ENCODE measurements at regions not wholly inside any gene's neighbourhood (a gene's known extent, or its start where the extent isn't known, plus 50 kb on each side); places are given as distances from the start of the nearest gene placed in this dataset.

DNA sequence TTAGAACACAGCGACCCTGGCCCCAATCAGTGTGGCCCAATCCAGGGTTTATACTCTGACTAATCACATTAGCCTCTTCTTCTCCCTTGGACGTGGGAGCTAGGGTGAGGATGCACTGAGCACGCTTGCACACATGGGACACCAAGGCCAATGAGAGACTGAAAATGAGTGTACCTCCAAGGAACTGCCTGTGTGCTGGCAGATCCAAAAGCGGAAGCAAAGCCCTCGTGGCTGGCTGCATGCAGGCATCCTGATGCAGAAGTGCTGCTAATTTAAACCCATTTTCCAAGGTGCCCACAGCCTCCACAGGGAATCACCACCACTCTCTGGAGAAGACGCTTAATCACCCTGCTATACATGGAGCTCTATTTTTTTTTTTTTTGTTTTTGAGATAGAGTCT is 375.3 kb upstream of the XYLT1 start:
- DNase-seq (ENCODE audit: unreplicated experiment), result no peak
- H3K4me1 Mint-ChIP-seq (ENCODE audit: insufficient read depth, unreplicated experiment), result no peaks in the 10 kb centered on the region
- intact Hi-C loops (cut with micrococcal nuclease), result no loop called here
- ChIA-PET CTCF (no interaction called here), POLR2A (no interaction called here)
- no TSS peak for BruUV-seq (replicated peaks)
- H3K27me3 Mint-ChIP-seq (ENCODE audit: insufficient read depth, unreplicated experiment), result no peaks in the 10 kb centered on the region
- no peak overlapping the region for H3K4me3 Mint-ChIP-seq (ENCODE audit: unreplicated experiment)
- TF ChIP-seq, protein P1, sequence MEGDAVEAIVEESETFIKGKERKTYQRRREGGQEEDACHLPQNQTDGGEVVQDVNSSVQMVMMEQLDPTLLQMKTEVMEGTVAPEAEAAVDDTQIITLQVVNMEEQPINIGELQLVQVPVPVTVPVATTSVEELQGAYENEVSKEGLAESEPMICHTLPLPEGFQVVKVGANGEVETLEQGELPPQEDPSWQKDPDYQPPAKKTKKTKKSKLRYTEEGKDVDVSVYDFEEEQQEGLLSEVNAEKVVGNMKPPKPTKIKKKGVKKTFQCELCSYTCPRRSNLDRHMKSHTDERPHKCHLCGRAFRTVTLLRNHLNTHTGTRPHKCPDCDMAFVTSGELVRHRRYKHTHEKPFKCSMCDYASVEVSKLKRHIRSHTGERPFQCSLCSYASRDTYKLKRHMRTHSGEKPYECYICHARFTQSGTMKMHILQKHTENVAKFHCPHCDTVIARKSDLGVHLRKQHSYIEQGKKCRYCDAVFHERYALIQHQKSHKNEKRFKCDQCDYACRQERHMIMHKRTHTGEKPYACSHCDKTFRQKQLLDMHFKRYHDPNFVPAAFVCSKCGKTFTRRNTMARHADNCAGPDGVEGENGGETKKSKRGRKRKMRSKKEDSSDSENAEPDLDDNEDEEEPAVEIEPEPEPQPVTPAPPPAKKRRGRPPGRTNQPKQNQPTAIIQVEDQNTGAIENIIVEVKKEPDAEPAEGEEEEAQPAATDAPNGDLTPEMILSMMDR (IDR thresholded peaks at IDR 0.05; ENCODE audit: unreplicated experiment), result no peak
- H3K27ac Mint-ChIP-seq (ENCODE audit: low read depth, unreplicated experiment), result no peak overlapping the region
- peaks cover 9% of the 10 kb centered on the region for H3K9me3 Mint-ChIP-seq (ENCODE audit: unreplicated experiment)
- H3K36me3 Mint-ChIP-seq (ENCODE audit: insufficient read depth, unreplicated experiment), result no peaks in the 10 kb centered on the region

DNA sequence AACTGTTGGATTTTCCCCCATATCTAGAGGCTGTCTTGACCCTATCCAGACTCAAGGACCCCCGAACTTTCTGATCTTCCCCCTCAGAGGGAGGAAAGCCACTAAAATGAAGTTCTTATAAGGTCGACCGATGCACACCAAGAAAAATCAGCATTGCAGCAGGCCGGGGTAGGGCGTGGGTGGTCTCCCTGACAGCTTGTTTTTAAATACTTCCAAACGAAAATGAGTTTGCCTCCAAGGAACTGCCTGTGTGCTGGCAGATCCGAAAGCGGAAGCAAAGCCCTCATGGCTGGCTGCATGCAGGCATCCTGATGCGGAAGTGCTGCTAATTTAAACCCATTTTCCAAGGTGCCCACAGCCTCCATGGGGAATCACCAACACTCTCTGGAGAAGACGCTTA is 374.3 kb upstream of the XYLT1 start:
- TF ChIP-seq, protein P1 (IDR thresholded peaks at IDR 0.05; ENCODE audit: unreplicated experiment), result no peak
- no peak overlapping the region for H3K27ac Mint-ChIP-seq (ENCODE audit: low read depth, unreplicated experiment)

DNA sequence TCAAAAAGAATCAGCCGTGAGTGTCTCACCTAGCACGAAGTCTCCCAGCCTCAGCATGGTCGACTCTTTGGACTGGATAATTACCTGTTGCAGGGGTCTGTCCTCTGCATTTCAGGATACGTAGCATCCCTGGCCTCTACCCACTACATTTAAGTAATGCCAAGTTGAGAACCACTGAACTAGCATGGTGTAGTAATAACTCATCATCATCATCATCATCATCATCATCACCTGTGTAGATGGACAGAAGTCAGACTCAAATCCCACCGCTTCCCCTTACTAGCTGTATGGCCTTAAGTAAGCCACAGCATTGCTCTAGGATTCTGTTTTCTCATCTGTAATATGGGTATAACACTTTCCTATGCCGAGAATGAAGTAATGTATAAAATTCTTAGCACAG is 373.1 kb upstream of the XYLT1 start:
- no peaks in the 10 kb centered on the region for H3K4me1 Mint-ChIP-seq (ENCODE audit: insufficient read depth, unreplicated experiment)
- no peak for DNase-seq (ENCODE audit: unreplicated experiment)
- no peak overlapping the region for H3K27ac Mint-ChIP-seq (ENCODE audit: low read depth, unreplicated experiment)
- H3K4me3 Mint-ChIP-seq (ENCODE audit: unreplicated experiment), result no peak overlapping the region
- BruUV-seq (replicated peaks), result no TSS peak
- ChIA-PET POLR2A (no interaction called here), CTCF (interaction anchor here (0.6 kb wide), 1 partner anchor 30 kb away, joined by 6 read pairs; no protein-coding TSS in a partner anchor)
- intact Hi-C loops (cut with micrococcal nuclease), result no loop called here
- peaks cover 7% of the 10 kb centered on the region for H3K9me3 Mint-ChIP-seq (ENCODE audit: unreplicated experiment)
- H3K36me3 Mint-ChIP-seq (ENCODE audit: insufficient read depth, unreplicated experiment), result no peaks in the 10 kb centered on the region
- TF ChIP-seq, protein P1 (IDR thresholded peaks at IDR 0.05; ENCODE audit: unreplicated experiment), result no peak
- no peaks in the 10 kb centered on the region for H3K27me3 Mint-ChIP-seq (ENCODE audit: insufficient read depth, unreplicated experiment)

More for the DNA sequence above, 374.3 kb upstream of the XYLT1 start:
- H3K4me3 Mint-ChIP-seq (ENCODE audit: unreplicated experiment), result no peak overlapping the region
- no peaks in the 10 kb centered on the region for H3K36me3 Mint-ChIP-seq (ENCODE audit: insufficient read depth, unreplicated experiment)
- intact Hi-C loops (cut with micrococcal nuclease), result no loop called here
- H3K4me1 Mint-ChIP-seq (ENCODE audit: insufficient read depth, unreplicated experiment), result no peaks in the 10 kb centered on the region
- H3K9me3 Mint-ChIP-seq (ENCODE audit: unreplicated experiment), result peaks cover 9% of the 10 kb centered on the region
- BruUV-seq (replicated peaks), result no TSS peak
- DNase-seq (ENCODE audit: unreplicated experiment), result no peak
- CTCF ChIA-PET, result no interaction called here
- H3K27me3 Mint-ChIP-seq (ENCODE audit: insufficient read depth, unreplicated experiment), result no peaks in the 10 kb centered on the region
- POLR2A ChIA-PET, result no interaction called here

DNA sequence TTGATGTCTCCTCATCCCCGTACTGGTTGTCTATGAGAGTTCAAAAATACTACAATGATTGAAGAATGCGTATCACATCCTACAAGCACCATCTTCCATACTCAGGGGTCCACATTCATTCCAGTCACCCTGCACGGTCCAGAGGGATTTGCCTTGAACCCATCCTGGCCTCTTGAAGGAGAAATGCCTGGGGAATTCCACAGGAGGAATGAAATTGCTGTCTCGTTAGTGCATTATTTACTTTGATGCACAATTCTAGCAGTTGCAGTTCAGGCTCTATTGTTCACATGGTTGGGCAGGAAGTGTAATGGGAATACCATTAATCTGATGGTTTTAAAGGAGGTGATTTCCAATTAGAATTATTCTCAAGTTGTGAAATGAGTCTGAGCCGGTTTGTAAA is 369.1 kb upstream of the XYLT1 start:
- no TSS peak for BruUV-seq (replicated peaks)
- H3K9me3 Mint-ChIP-seq (ENCODE audit: unreplicated experiment), result peaks cover 6% of the 10 kb centered on the region
- H3K36me3 Mint-ChIP-seq (ENCODE audit: insufficient read depth, unreplicated experiment), result no peaks in the 10 kb centered on the region
- TF ChIP-seq, protein P1 (IDR thresholded peaks at IDR 0.05; ENCODE audit: unreplicated experiment), result no peak
- no peaks in the 10 kb centered on the region for H3K27me3 Mint-ChIP-seq (ENCODE audit: insufficient read depth, unreplicated experiment)
- no peak overlapping the region for H3K27ac Mint-ChIP-seq (ENCODE audit: low read depth, unreplicated experiment)
- no peak for DNase-seq (ENCODE audit: unreplicated experiment)
- CTCF ChIA-PET, result no interaction called here
- intact Hi-C loops (cut with micrococcal nuclease), result loop anchor here (5.0 kb wide), 1 partner anchor 73 kb away; no protein-coding TSS in a partner anchor
- H3K4me1 Mint-ChIP-seq (ENCODE audit: insufficient read depth, unreplicated experiment), result no peaks in the 10 kb centered on the region
- POLR2A ChIA-PET, result no interaction called here
- no peak overlapping the region for H3K4me3 Mint-ChIP-seq (ENCODE audit: unreplicated experiment)

Data from MCF 10A (cell line).